ENCODE measurements at regions not wholly inside any gene's neighbourhood (a gene's known extent, or its start where the extent isn't known, plus 50 kb on each side); places are given as distances from the start of the nearest gene placed in this dataset.

DNA sequence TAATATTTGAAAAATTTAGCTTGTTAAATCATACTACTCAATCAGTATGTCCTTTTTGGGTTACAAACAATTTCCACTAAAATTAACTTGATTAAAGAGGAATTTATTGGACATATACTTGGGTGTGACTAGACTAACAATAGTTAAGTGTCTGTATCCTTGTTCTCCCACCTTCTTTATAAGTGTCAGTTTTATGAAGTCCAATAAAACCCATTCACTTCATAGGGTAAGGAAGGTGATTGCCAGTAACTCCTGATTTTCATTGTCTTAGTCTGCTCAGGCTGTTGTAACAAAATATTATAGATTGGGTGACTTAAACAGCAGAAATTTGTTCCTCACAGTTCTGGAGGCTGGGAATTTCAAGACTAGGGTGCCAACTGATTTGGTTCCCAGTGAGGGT is 800.0 kb downstream of the PDHA2 start:
- no peak overlapping the region for H3K27ac ChIP-seq (ENCODE audit: low read depth, low read length)
- TF ChIP-seq, protein P1, sequence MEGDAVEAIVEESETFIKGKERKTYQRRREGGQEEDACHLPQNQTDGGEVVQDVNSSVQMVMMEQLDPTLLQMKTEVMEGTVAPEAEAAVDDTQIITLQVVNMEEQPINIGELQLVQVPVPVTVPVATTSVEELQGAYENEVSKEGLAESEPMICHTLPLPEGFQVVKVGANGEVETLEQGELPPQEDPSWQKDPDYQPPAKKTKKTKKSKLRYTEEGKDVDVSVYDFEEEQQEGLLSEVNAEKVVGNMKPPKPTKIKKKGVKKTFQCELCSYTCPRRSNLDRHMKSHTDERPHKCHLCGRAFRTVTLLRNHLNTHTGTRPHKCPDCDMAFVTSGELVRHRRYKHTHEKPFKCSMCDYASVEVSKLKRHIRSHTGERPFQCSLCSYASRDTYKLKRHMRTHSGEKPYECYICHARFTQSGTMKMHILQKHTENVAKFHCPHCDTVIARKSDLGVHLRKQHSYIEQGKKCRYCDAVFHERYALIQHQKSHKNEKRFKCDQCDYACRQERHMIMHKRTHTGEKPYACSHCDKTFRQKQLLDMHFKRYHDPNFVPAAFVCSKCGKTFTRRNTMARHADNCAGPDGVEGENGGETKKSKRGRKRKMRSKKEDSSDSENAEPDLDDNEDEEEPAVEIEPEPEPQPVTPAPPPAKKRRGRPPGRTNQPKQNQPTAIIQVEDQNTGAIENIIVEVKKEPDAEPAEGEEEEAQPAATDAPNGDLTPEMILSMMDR (IDR thresholded peaks at IDR 0.05; ENCODE audit: extremely low read depth, low read depth, low read length): no peak
- no peaks in the 10 kb centered on the region for H3K79me2 ChIP-seq (ENCODE audit: insufficient read depth, low read length)
- H4K20me1 ChIP-seq (ENCODE audit: insufficient read depth, low read length): no peaks in the 10 kb centered on the region
- no peak for DNase-seq (ENCODE audit: insufficient read length, low spot score, missing footprints)
- H3K9me3 ChIP-seq (ENCODE audit: low read depth, low read length): no peaks in the 10 kb centered on the region
- H3K4me3 ChIP-seq (ENCODE audit: insufficient read depth, low read length): no peak overlapping the region
- H3K36me3 ChIP-seq (ENCODE audit: insufficient read depth, low read length): no peaks in the 10 kb centered on the region
- no peaks in the 10 kb centered on the region for H3K27me3 ChIP-seq (ENCODE audit: insufficient read depth, low read length)
- H3K4me1 ChIP-seq (ENCODE audit: insufficient read depth, low read length): no peaks in the 10 kb centered on the region
- H2AFZ ChIP-seq (ENCODE audit: low read length): no peak overlapping the region
- no peak overlapping the region for H3K4me2 ChIP-seq (ENCODE audit: insufficient read depth, low read length)

DNA sequence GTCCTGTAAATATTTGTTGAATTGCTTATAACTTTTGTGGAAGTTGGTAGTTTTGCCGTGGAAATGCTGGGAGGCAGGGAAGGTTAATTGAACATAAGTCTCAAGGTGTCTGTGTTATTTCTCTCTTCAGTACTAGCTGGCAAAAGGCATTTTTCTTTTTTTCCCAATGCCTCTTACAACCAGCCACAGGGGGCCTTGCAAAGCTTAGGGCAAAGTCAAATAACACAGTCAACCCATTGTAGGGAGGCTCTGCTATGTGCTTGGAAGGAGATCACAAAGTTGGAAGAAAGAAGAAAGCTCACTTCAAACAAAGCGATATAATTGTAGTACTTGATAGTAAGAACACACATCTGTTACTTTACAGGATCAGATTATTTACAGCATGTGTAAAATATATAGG is 802.6 kb downstream of the PDHA2 start:
- H3K27me3 ChIP-seq (ENCODE audit: insufficient read depth, low read length): no peaks in the 10 kb centered on the region
- no peak overlapping the region for H3K27ac ChIP-seq (ENCODE audit: low read depth, low read length)
- no peaks in the 10 kb centered on the region for H3K79me2 ChIP-seq (ENCODE audit: insufficient read depth, low read length)
- H3K36me3 ChIP-seq (ENCODE audit: insufficient read depth, low read length): no peaks in the 10 kb centered on the region
- TF ChIP-seq, protein P1 (IDR thresholded peaks at IDR 0.05; ENCODE audit: extremely low read depth, low read depth, low read length): no peak
- no peaks in the 10 kb centered on the region for H4K20me1 ChIP-seq (ENCODE audit: insufficient read depth, low read length)
- no peak overlapping the region for H3K4me2 ChIP-seq (ENCODE audit: insufficient read depth, low read length)
- no peaks in the 10 kb centered on the region for H3K4me1 ChIP-seq (ENCODE audit: insufficient read depth, low read length)
- no peak for DNase-seq (ENCODE audit: insufficient read length, low spot score, missing footprints)
- H2AFZ ChIP-seq (ENCODE audit: low read length): no peak overlapping the region
- H3K9me3 ChIP-seq (ENCODE audit: low read depth, low read length): peaks cover 3% of the 10 kb centered on the region
- H3K4me3 ChIP-seq (ENCODE audit: insufficient read depth, low read length): no peak overlapping the region

DNA sequence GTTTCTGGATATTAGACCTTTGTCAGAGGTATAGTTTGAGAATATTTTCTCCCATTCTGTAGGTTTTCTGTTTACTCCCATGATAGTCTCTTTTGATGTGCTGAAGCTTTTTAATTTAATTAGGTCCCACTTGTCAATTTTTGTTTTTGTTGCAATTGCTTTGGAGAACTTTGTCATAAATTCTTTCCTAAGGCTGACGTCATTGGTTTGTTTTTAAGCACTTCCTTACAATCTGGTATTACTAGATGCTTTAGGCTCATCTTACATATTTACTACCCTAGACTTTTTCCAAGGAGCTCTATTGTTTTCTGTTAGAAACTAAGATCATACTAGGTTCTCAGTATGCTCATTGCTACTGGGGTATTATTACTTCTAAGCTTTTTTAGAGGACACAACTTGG is 806.3 kb downstream of the PDHA2 start:
- Histone ChIP-seq H3K4me2 (ENCODE audit: insufficient read depth, low read length) (no peak overlapping the region), H2AFZ (ENCODE audit: low read length) (no peak overlapping the region), H3K27ac (ENCODE audit: low read depth, low read length) (no peak overlapping the region), H3K36me3 (ENCODE audit: insufficient read depth, low read length) (no peaks in the 10 kb centered on the region), H3K9me3 (ENCODE audit: low read depth, low read length) (peaks cover 3% of the 10 kb centered on the region), H3K4me3 (ENCODE audit: insufficient read depth, low read length) (no peak overlapping the region), H4K20me1 (ENCODE audit: insufficient read depth, low read length) (no peaks in the 10 kb centered on the region), H3K79me2 (ENCODE audit: insufficient read depth, low read length) (no peaks in the 10 kb centered on the region), H3K4me1 (ENCODE audit: insufficient read depth, low read length) (no peaks in the 10 kb centered on the region), H3K27me3 (ENCODE audit: insufficient read depth, low read length) (no peaks in the 10 kb centered on the region)
- TF ChIP-seq, protein P1 (IDR thresholded peaks at IDR 0.05; ENCODE audit: extremely low read depth, low read depth, low read length): no peak
- no peak for DNase-seq (ENCODE audit: insufficient read length, low spot score, missing footprints)

DNA sequence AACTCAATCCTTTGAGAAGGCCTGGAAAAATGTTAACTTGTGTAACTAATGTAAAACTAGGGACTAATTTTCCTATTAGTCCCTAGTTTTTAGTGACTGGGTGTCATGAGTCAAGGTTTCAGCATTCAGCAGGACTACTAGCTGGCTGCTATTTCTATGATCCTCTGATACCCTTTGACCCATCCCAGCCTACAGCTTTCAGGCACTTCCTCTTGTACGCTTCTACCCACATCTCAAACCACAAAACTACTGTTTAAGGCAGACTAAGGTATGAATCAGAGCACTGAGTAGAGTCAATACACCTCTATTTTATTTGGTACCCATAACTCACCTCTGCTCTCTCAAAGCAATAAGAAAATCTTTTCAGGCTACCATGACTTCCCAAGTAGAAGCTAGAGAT is 809.6 kb downstream of the PDHA2 start:
- Histone ChIP-seq H3K4me1 (ENCODE audit: insufficient read depth, low read length) (no peaks in the 10 kb centered on the region), H3K4me3 (ENCODE audit: insufficient read depth, low read length) (no peak overlapping the region), H3K4me2 (ENCODE audit: insufficient read depth, low read length) (no peak overlapping the region), H3K27me3 (ENCODE audit: insufficient read depth, low read length) (no peaks in the 10 kb centered on the region), H2AFZ (ENCODE audit: low read length) (no peak overlapping the region), H4K20me1 (ENCODE audit: insufficient read depth, low read length) (no peaks in the 10 kb centered on the region), H3K79me2 (ENCODE audit: insufficient read depth, low read length) (no peaks in the 10 kb centered on the region), H3K9me3 (ENCODE audit: low read depth, low read length) (peaks cover 3% of the 10 kb centered on the region), H3K36me3 (ENCODE audit: insufficient read depth, low read length) (no peaks in the 10 kb centered on the region), H3K27ac (ENCODE audit: low read depth, low read length) (no peak overlapping the region)
- TF ChIP-seq, protein P1 (IDR thresholded peaks at IDR 0.05; ENCODE audit: extremely low read depth, low read depth, low read length): no peak
- no peak for DNase-seq (ENCODE audit: insufficient read length, low spot score, missing footprints)
